GM12873 (cell line): ENCODE measurements at regions not wholly inside any gene's neighbourhood (a gene's known extent, or its start where the extent isn't known, plus 50 kb on each side); places are given as distances from the start of the nearest gene placed in this dataset.

Experiments
- CTCF ChIP-seq: IDR thresholded peaks from 2 replicates; pipeline ENCODE4 v1.5.1; 2012; ENCODE audit warnings: low read depth, mild to moderate bottlenecking, moderate library complexity, low read length, control low read depth; ENCODE audit not compliant: insufficient read depth; ENCODE audit errors: missing control alignments

GRCh38 chr4:91914176-91914804 lies 389.5 kb upstream of the GRID2 start:
- no peak for TF ChIP-seq CTCF

- TF ChIP-seq CTCF = no peak
These were observed 387.5 kb upstream of the GRID2 start for GRCh38 chr4:91916219-91916618.

GRCh38 chr4:91924625-91925024 lies 379.1 kb upstream of the GRID2 start:
- no peak for TF ChIP-seq CTCF

GRCh38 chr4:91935217-91935616 lies 368.5 kb upstream of the GRID2 start:
- TF ChIP-seq CTCF = no peak

- TF ChIP-seq CTCF = no peak
These were observed 367.5 kb upstream of the GRID2 start for GRCh38 chr4:91936311-91936710.

GRCh38 chr4:91957963-91958362 lies 345.8 kb upstream of the GRID2 start:
- TF ChIP-seq CTCF = no peak

GRCh38 chr4:91958596-91958995 lies 345.2 kb upstream of the GRID2 start:
- no peak for TF ChIP-seq CTCF
